Liver (tissue), 8 donors: ENCODE measurements at regions not wholly inside any gene's neighbourhood (a gene's known extent, or its start where the extent isn't known, plus 50 kb on each side); places are given as distances from the start of the nearest gene placed in this dataset.

Experiments used
- DNase-seq: peaks from one replicate; pipeline ENCODE4 v3.0.0-alpha.2; 2017; ENCODE audit warnings: low spot score
- H3K27ac ChIP-seq, 2 donors: one replicate each; pipeline ENCODE4 v1.7.0; 2013; ENCODE audit warnings: inconsistent platforms in 2 of 2, low read length in 2 of 2, control low read depth in 1 of 2, low read depth in 1 of 2, mild to moderate bottlenecking in 1 of 2
- H3K27me3 ChIP-seq, 4 donors: one replicate each; pipeline versions ENCODE4 v1.6.1 to v1.7.0; 2013; ENCODE audit warnings: low read length in 3 of 4, inconsistent platforms in 1 of 4, mild to moderate bottlenecking in 1 of 4, moderate library complexity in 1 of 4; ENCODE audit not compliant: control insufficient read depth in 4 of 4, insufficient read depth in 4 of 4
- H3K36me3 ChIP-seq, 4 donors: one replicate each; pipeline versions ENCODE4 v1.6.1 to v1.7.0; 2013; ENCODE audit warnings: low read length in 3 of 4, mild to moderate bottlenecking in 3 of 4, low read depth in 1 of 4, moderate library complexity in 1 of 4; ENCODE audit not compliant: control insufficient read depth in 4 of 4, insufficient read depth in 3 of 4
- H3K4me1 ChIP-seq, 4 donors: one replicate each; pipeline versions ENCODE4 v1.6.1 to v1.7.0; 2013; ENCODE audit warnings: low read length in 3 of 4, mild to moderate bottlenecking in 3 of 4, moderate library complexity in 1 of 4; ENCODE audit not compliant: control insufficient read depth in 4 of 4, insufficient read depth in 4 of 4
- H3K4me3 ChIP-seq, 3 donors: one replicate each; pipeline versions ENCODE4 v1.6.1 to v1.7.0; 2013; ENCODE audit warnings: low read length in 3 of 3, control low read depth in 1 of 3, low read depth in 1 of 3, mild to moderate bottlenecking in 1 of 3
- H3K9ac ChIP-seq, 2 donors: one replicate each; pipeline ENCODE4 v1.7.0; 2013; ENCODE audit warnings: low read length in 2 of 2, mild to moderate bottlenecking in 2 of 2, moderate library complexity in 2 of 2, control low read depth in 1 of 2, low read depth in 1 of 2
- H3K9me3 ChIP-seq, 4 donors: one replicate each; pipeline versions ENCODE4 v1.6.1 to v1.7.0; 2013; ENCODE audit warnings: low read length in 3 of 4; ENCODE audit not compliant: control insufficient read depth in 4 of 4
- CTCF ChIP-seq: fragments of 150-350 bp; IDR thresholded peaks from 2 replicates; pipeline ENCODE4 v1.5.1; 2017; ENCODE audit warnings: improper control_type of control experiment, low read depth, low read length; ENCODE audit not compliant: missing input control
- EGR1 ChIP-seq, 2 donors: IDR thresholded peaks; 2 replicates each; pipeline ENCODE4 v1.6.1; 2016 to 2018; ENCODE audit warnings: antibody characterized with exemption in 2 of 2, low read depth in 2 of 2
- FOXA1 ChIP-seq: IDR thresholded peaks from 2 replicates; pipeline ENCODE4 v1.6.1; 2016; ENCODE audit warnings: antibody characterized with exemption
- FOXA2 ChIP-seq: IDR thresholded peaks from 2 replicates; pipeline ENCODE4 v1.6.1; 2016; ENCODE audit warnings: antibody characterized with exemption
- HNF4A ChIP-seq, 2 donors: conservative IDR thresholded peaks; 2 replicates each; pipeline ENCODE4 v1.6.1; 2016; ENCODE audit warnings: antibody characterized with exemption in 2 of 2, mild to moderate bottlenecking in 2 of 2
- JUND ChIP-seq, 2 donors: IDR thresholded peaks; 2 replicates each; pipeline ENCODE4 v1.6.1; 2016; ENCODE audit warnings: antibody characterized with exemption in 2 of 2
- MAX ChIP-seq: IDR thresholded peaks from 2 replicates; pipeline ENCODE4 v1.6.1; 2016; ENCODE audit warnings: antibody characterized with exemption
- RAD21 ChIP-seq, 2 donors: IDR thresholded peaks; 2 replicates each; pipeline ENCODE4 v1.6.1; 2016; ENCODE audit warnings: antibody characterized with exemption in 2 of 2, mild to moderate bottlenecking in 2 of 2
- REST ChIP-seq: IDR thresholded peaks from 2 replicates; pipeline ENCODE4 v1.6.1; 2016; ENCODE audit warnings: antibody characterized with exemption, mild to moderate bottlenecking
- RXRA ChIP-seq, 2 donors: IDR thresholded peaks; 2 replicates each; pipeline ENCODE4 v1.6.1; 2017 to 2018; ENCODE audit warnings: antibody characterized with exemption in 2 of 2, mild to moderate bottlenecking in 1 of 2
- SP1 ChIP-seq: IDR thresholded peaks from 2 replicates; pipeline ENCODE4 v1.6.1; 2018; ENCODE audit warnings: antibody characterized with exemption, mild to moderate bottlenecking
- TAF1 ChIP-seq: conservative IDR thresholded peaks from 2 replicates; pipeline ENCODE4 v1.6.1; 2016; ENCODE audit warnings: antibody characterized with exemption, mild to moderate bottlenecking
- YY1 ChIP-seq: IDR thresholded peaks from 2 replicates; pipeline ENCODE4 v1.6.1; 2016; ENCODE audit warnings: antibody characterized with exemption, mild to moderate bottlenecking
- ZBTB33 ChIP-seq: IDR thresholded peaks from 2 replicates; pipeline ENCODE4 v1.6.1; 2016; ENCODE audit warnings: antibody characterized with exemption
- WGBS: extraction: QIAGEN DNeasy Blood & Tissue Kit; methylation state at CpG from one replicate; pipeline ENCODE4 v1.1.7; 2013; 5-methylcytosine and 5-hydroxymethylcytosine counted together
- donor health status: healthy.
- donor health status: healthy.
- donor health status: healthy.
- donor health status: healthy.
- donor health status: healthy.

GRCh38 chr5:21623831-21624230 lies 1229.3 kb downstream of the CDH12 start:
- Histone ChIP-seq H3K36me3 (no peaks in the 10 kb centered on the region), H3K9ac (no peak overlapping the region), H3K27ac (no peak overlapping the region), H3K27me3 (no peaks in the 10 kb centered on the region), H3K9me3 (no peaks in the 10 kb centered on the region), H3K4me3 (no peak overlapping the region), H3K4me1 (no peaks in the 10 kb centered on the region)
- 98% methylated on average over 2 of the region's 2 CpGs for WGBS
- TF ChIP-seq MAX (no peak), ZBTB33 (no peak), EGR1 (IDR thresholded peaks at IDR 0.05; ENCODE audit: low read depth in 2 of 2) (no peak), FOXA1 (no peak), JUND (IDR thresholded peaks at IDR 0.05) (no peak), HNF4A (conservative IDR thresholded peaks at IDR 0.05) (no peak), REST (no peak), RXRA (IDR thresholded peaks at IDR 0.05) (no peak)
- DNase-seq, result no peak

GRCh38 chr5:21615195-21615765 lies 1237.9 kb downstream of the CDH12 start:
- WGBS, result 88% methylated on average over 16 of the region's 16 CpGs
- TF ChIP-seq YY1 (no peak), FOXA2 (no peak), REST (no peak), SP1 (no peak), FOXA1 (no peak), RAD21 (IDR thresholded peaks at IDR 0.05) (no peak), RXRA (IDR thresholded peaks at IDR 0.05) (no peak), CTCF (no peak), EGR1 (IDR thresholded peaks at IDR 0.05; ENCODE audit: low read depth in 2 of 2) (no peak), TAF1 (no peak)
- Histone ChIP-seq H3K36me3 (no peaks in the 10 kb centered on the region), H3K9me3 (no peaks in the 10 kb centered on the region), H3K4me1 (no peaks in the 10 kb centered on the region), H3K9ac (no peak overlapping the region), H3K4me3 (no peak overlapping the region), H3K27me3 (no peaks in the 10 kb centered on the region), H3K27ac (no peak overlapping the region)
- DNase-seq, result no peak
